GM12873 (cell line): ENCODE measurements at regions not wholly inside any gene's neighbourhood (a gene's known extent, or its start where the extent isn't known, plus 50 kb on each side); places are given as distances from the start of the nearest gene placed in this dataset.

Experiments
- CTCF ChIP-seq: IDR thresholded peaks from 2 replicates; pipeline ENCODE4 v1.5.1; 2012; ENCODE audit warnings: low read depth, mild to moderate bottlenecking, moderate library complexity, low read length, control low read depth; ENCODE audit not compliant: insufficient read depth; ENCODE audit errors: missing control alignments

DNA sequence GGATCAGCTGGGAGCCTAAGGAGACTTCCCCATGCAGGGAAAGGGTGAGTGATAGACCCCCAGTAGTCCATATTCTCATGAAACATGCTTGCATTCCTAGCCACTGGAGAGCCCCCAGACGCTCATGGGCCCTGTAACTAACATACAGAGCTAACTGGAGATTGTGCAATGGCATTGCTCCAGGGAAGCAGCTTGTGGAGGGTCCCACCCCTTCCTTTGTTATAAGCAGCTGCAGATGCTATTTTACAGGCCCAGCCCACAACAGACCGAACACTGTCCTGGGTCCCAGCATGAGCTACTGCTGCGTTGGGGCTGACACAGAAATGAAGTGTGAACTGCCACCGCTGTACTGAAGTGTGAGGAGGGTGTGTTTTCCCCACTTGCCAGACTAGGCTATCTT is 1465.7 kb upstream of the DIAPH2 start:
- TF ChIP-seq CTCF, result no peak

DNA sequence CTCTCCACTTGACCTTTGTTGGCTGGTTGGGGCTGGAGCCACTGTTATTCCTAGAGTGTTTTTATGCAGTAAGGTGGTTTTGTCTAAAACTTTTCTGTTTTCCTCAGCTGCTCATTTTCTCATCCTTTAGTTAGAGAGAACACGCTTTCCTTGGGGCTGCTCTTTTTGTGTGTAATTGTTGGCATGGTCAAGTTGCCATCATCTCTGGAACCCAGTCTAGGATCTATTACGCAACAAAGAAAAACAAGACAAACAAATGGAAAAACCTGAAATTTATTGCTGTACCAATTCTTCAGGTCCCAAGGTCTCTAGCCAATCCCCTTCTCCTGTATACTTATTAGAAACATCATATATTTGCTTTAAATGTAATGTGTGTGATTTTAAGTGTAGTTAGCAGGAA is 1436.3 kb upstream of the DIAPH2 start:
- TF ChIP-seq CTCF, result no peak

GRCh38 chrX:95290455-95290854 is 1394.2 kb upstream of the DIAPH2 start:
- no peak for TF ChIP-seq CTCF

DNA sequence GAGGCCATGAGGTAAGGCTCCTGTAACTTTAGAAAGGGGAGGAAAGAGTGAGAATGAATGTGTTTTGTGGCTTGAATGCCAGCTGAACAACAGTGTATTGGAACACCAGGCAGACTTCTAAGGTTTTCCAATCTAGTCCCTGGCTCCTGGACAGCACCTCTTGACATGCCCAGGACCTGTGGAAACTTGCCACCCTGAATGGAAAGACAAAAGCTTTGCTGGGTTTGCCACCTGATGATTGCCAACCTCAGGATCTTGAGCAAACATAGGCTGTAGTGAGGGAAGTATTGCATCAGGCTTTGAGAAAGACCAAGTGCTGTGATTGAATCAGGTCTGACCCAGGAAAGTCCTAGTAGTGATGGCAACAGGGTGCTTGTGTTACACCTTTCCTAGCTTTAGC is 1393.1 kb upstream of the DIAPH2 start:
- no peak for TF ChIP-seq CTCF

GRCh38 chrX:95318882-95319281 is 1365.8 kb upstream of the DIAPH2 start:
- peak; percentile 56 for TF ChIP-seq CTCF

- no peak for TF ChIP-seq CTCF
Measured at GRCh38 chrX:95325185-95325584, 1359.5 kb upstream of the DIAPH2 start.

- TF ChIP-seq CTCF, result no peak
Measured at GRCh38 chrX:95330292-95330691, 1354.3 kb upstream of the DIAPH2 start.
